Neural cell (in vitro differentiated cells): ENCODE measurements at regions not wholly inside any gene's neighbourhood (a gene's known extent, or its start where the extent isn't known, plus 50 kb on each side); places are given as distances from the start of the nearest gene placed in this dataset.

Experiments
- H2AFZ ChIP-seq: fragments of 200-600, 300-800 bp; sonication (generic), shearing (Covaris generic); 2 replicates; pipeline ENCODE4 v1.6.0; 2014; ENCODE audit warnings: low read depth, mild to moderate bottlenecking, antibody characterized with exemption, low read length, moderate library complexity
- H3F3A ChIP-seq: fragments of 200-600 bp; shearing (Covaris generic); 2 replicates; pipeline ENCODE4 v1.6.1; 2016; ENCODE audit warnings: mild to moderate bottlenecking, moderate library complexity, mixed read lengths, antibody characterized with exemption, low read length; ENCODE audit not compliant: insufficient read depth, poor library complexity, severe bottlenecking
- H3K27ac ChIP-seq: fragments of 200-600, 300-800 bp; sonication (generic), shearing (Covaris generic); 2 replicates; pipeline ENCODE4 v1.5.1; 2014; ENCODE audit warnings: mild to moderate bottlenecking, low read length, moderate library complexity
- H3K27me3 ChIP-seq: fragments of 300-800, 200-600 bp; sonication (generic), shearing (Covaris generic); 2 replicates; pipeline ENCODE4 v1.6.0; 2014; ENCODE audit warnings: mild to moderate bottlenecking, low read depth, low read length, moderate library complexity; ENCODE audit not compliant: insufficient read depth
- H3K36me3 ChIP-seq: fragments of 300-800, 200-600 bp; sonication (generic), shearing (Covaris generic); 2 replicates; pipeline ENCODE4 v1.5.1; 2014; ENCODE audit warnings: mild to moderate bottlenecking, antibody characterized with exemption, low read length, moderate library complexity; ENCODE audit not compliant: insufficient read depth
- H3K4me2 ChIP-seq: fragments of 300-800, 200-600 bp; sonication (generic), shearing (Covaris generic); 2 replicates; pipeline ENCODE4 v1.6.0; 2014; ENCODE audit warnings: mild to moderate bottlenecking, low read length
- H3K4me3 ChIP-seq: fragments of 300-800, 200-600 bp; sonication (generic), shearing (Covaris generic); 2 replicates; pipeline ENCODE4 v1.5.1; 2014; ENCODE audit warnings: mild to moderate bottlenecking, low read length, moderate library complexity
- H3K79me2 ChIP-seq: fragments of 200-600 bp; shearing (Covaris generic); replicated peaks from 2 replicates; pipeline ENCODE4 v1.6.0; 2014; ENCODE audit warnings: mild to moderate bottlenecking, low read length, moderate library complexity; ENCODE audit not compliant: insufficient read depth
- H3K9ac ChIP-seq: fragments of 300-800, 200-600 bp; sonication (generic), shearing (Covaris generic); 2 replicates; pipeline ENCODE4 v1.6.1; 2016; ENCODE audit warnings: mild to moderate bottlenecking, low read length, mixed read lengths
- H3K9me2 ChIP-seq: fragments of 200-600 bp; shearing (Covaris generic); 2 replicates; pipeline ENCODE4 v1.6.1; 2016; ENCODE audit warnings: mild to moderate bottlenecking, low read length, mixed read lengths; ENCODE audit not compliant: insufficient read depth
- H3K9me3 ChIP-seq: fragments of 200-600, 300-800 bp; sonication (generic), shearing (Covaris generic); 2 replicates; pipeline ENCODE4 v1.6.1; 2016; ENCODE audit warnings: mild to moderate bottlenecking, mixed run types, low read length, moderate library complexity, mixed read lengths
- H4K20me1 ChIP-seq: fragments of 200-600 bp; shearing (Covaris generic); 2 replicates; pipeline ENCODE4 v1.6.1; 2016; ENCODE audit warnings: mild to moderate bottlenecking, mixed run types; ENCODE audit not compliant: insufficient read depth
- CTCF ChIP-seq: fragments of 450-650 bp; IDR thresholded peaks from 2 replicates; pipeline ENCODE4 v1.5.1; 2014; ENCODE audit warnings: antibody characterized with exemption, mild to moderate bottlenecking, moderate library complexity; ENCODE audit not compliant: poor library complexity, severe bottlenecking
- EP300 ChIP-seq: fragments of 450-650 bp; conservative IDR thresholded peaks from 2 replicates; pipeline ENCODE4 v1.6.1; 2014; ENCODE audit warnings: antibody characterized with exemption, mild to moderate bottlenecking, moderate library complexity; ENCODE audit not compliant: poor library complexity, severe bottlenecking
- EZH2 ChIP-seq: fragments of 200-600, 300-800 bp; shearing (Covaris generic), sonication (generic); IDR thresholded peaks from 2 replicates; pipeline ENCODE4 v1.6.1; 2014; ENCODE audit warnings: antibody characterized with exemption, low read length, borderline replicate concordance, mild to moderate bottlenecking; ENCODE audit not compliant: insufficient read depth, poor library complexity, severe bottlenecking
- MXI1 ChIP-seq: fragments of 450-650 bp; conservative IDR thresholded peaks from 2 replicates; pipeline ENCODE4 v1.6.1; 2014; ENCODE audit warnings: antibody characterized with exemption, mild to moderate bottlenecking; ENCODE audit not compliant: poor library complexity, severe bottlenecking
- POLR2AphosphoS5 ChIP-seq: IDR thresholded peaks from 2 replicates; pipeline ENCODE4 v1.6.1; 2012
- RAD21 ChIP-seq: fragments of 450-650 bp; conservative IDR thresholded peaks from 2 replicates; pipeline ENCODE4 v1.6.1; 2014; ENCODE audit warnings: antibody characterized with exemption, mild to moderate bottlenecking, moderate library complexity
- REST ChIP-seq: IDR thresholded peaks from 2 replicates; pipeline ENCODE4 v1.6.1; 2012; ENCODE audit warnings: borderline replicate concordance
- SMC3 ChIP-seq: fragments of 450-650 bp; conservative IDR thresholded peaks from 2 replicates; pipeline ENCODE4 v1.6.1; 2014; ENCODE audit warnings: antibody characterized with exemption, mild to moderate bottlenecking, moderate library complexity; ENCODE audit not compliant: poor library complexity
- TAF1 ChIP-seq: IDR thresholded peaks from 2 replicates; pipeline ENCODE4 v1.6.1; 2012; ENCODE audit warnings: low read depth

- Histone ChIP-seq H3K9ac (no peak overlapping the region), H3K4me3 (no peak overlapping the region), H3K9me2 (no peaks in the 10 kb centered on the region), H3K9me3 (no peaks in the 10 kb centered on the region), H3K27me3 (no peaks in the 10 kb centered on the region), H3K36me3 (no peaks in the 10 kb centered on the region), H3K27ac (no peak overlapping the region), H3K4me2 (no peak overlapping the region), H4K20me1 (no peaks in the 10 kb centered on the region), H2AFZ (no peak overlapping the region), H3F3A (no peaks in the 10 kb centered on the region), H3K79me2 (no peaks in the 10 kb centered on the region)
- TF ChIP-seq CTCF (no peak), TAF1 (no peak), RAD21 (no peak), EZH2 (no peak), EP300 (no peak), SMC3 (no peak), REST (no peak), POLR2AphosphoS5 (no peak), MXI1 (no peak)
These were observed 86.7 kb upstream of the PALMD start for GRCh38 chr1:99559166-99559565.

GRCh38 chr1:99560207-99561040 is 85.5 kb upstream of the PALMD start:
- Histone ChIP-seq H3F3A (no peaks in the 10 kb centered on the region), H3K27me3 (no peaks in the 10 kb centered on the region), H3K9me2 (no peaks in the 10 kb centered on the region), H3K4me3 (no peak overlapping the region), H2AFZ (no peak overlapping the region), H4K20me1 (no peaks in the 10 kb centered on the region), H3K9me3 (no peaks in the 10 kb centered on the region), H3K4me2 (no peak overlapping the region), H3K36me3 (no peaks in the 10 kb centered on the region), H3K9ac (no peak overlapping the region), H3K27ac (no peak overlapping the region), H3K79me2 (no peaks in the 10 kb centered on the region)
- no peak for TF ChIP-seq TAF1
- TF ChIP-seq MXI1 = no peak
- no peak for TF ChIP-seq CTCF
- TF ChIP-seq RAD21 = no peak
